Naive B cell (primary cell): ENCODE measurements at regions not wholly inside any gene's neighbourhood (a gene's known extent, or its start where the extent isn't known, plus 50 kb on each side); places are given as distances from the start of the nearest gene placed in this dataset.
"Not testable (repeated sequence)": the region's sequence is repeated elsewhere in the genome, so short reads cannot be mapped to it uniquely, and the experiment has no call there.

ENCODE experiments used
- ATAC-seq, 2 donors: fragments of 150-1000 bp; cut with Tn5 transposase; 2 replicates each; pipeline ENCODE4 v1.10.0; 2021; ENCODE audit warnings: low read depth in 2 of 2, mild to moderate bottlenecking in 2 of 2, moderate library complexity in 2 of 2
- DNase-seq: peaks from one replicate; pipeline ENCODE4 v3.0.0; 2022
- H3K27ac Mint-ChIP-seq, 6 donors: one replicate each; pipeline ENCODE4 v1.8.0; 2020 to 2022; ENCODE audit warnings: mild to moderate bottlenecking in 6 of 6, mixed read lengths in 6 of 6, moderate library complexity in 5 of 6, inconsistent platforms in 2 of 6
- H3K27me3 Mint-ChIP-seq, 3 donors: one replicate each; pipeline ENCODE4 v1.8.0; 2021 to 2022; ENCODE audit warnings: mixed read lengths in 3 of 3, mild to moderate bottlenecking in 1 of 3
- H3K36me3 Mint-ChIP-seq, 2 donors: one replicate each; pipeline ENCODE4 v1.8.0; 2020 to 2022; ENCODE audit warnings: mixed read lengths in 2 of 2, inconsistent platforms in 1 of 2, mild to moderate bottlenecking in 1 of 2
- H3K4me1 Mint-ChIP-seq, 3 donors: one replicate each; pipeline ENCODE4 v1.8.0; 2020 to 2022; ENCODE audit warnings: mixed read lengths in 3 of 3, inconsistent platforms in 1 of 3, mild to moderate bottlenecking in 1 of 3, moderate library complexity in 1 of 3
- H3K4me3 Mint-ChIP-seq, 8 donors: one replicate each; pipeline ENCODE4 v1.8.0; 2020 to 2022; ENCODE audit warnings: mild to moderate bottlenecking in 8 of 8, mixed read lengths in 8 of 8, moderate library complexity in 8 of 8, inconsistent platforms in 2 of 8
- H3K9me3 Mint-ChIP-seq, 7 donors: one replicate each; pipeline ENCODE4 v1.8.0; 2020 to 2022; ENCODE audit warnings: mixed read lengths in 7 of 7, mild to moderate bottlenecking in 5 of 7, inconsistent platforms in 2 of 7, moderate library complexity in 1 of 7

DNA sequence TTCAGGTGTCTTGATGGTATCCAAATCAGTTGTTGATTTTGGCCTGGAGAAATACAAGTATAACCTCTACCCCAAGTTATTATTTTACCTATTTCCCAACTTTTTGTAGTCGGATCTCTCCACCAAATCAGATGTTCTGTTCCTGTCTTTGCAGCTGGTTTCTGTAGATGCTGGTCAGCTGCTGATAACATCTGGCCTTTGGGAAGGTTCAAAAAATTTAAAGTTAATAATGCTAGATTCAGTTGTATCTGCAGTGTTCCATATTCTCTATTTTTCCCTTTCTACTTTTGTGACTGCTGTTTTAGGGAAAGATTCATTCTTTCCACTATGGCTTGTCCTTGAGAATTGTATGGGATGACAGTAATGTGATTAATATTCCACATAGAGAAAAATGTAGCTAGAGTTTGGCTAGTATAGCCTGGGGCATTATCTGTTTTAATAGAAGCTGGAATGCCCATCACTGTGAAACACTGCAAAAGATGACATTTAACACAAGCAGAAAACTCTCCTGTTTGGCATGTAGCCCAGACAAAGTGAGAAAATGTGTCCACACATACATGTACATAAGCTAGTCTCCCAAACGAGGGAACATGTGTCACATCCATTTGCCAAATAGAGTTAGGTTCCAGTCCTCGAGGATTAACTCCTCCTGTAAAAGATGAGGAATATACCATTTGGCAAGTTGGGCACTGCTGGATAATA, 99.2 kb downstream of the ZNF100 start:
- ATAC-seq, H3K27me3 Mint-ChIP-seq, H3K27ac Mint-ChIP-seq, DNase-seq, H3K36me3 Mint-ChIP-seq, H3K4me1 Mint-ChIP-seq: not testable (repeated sequence)
- peak overlapping the region in 1 of 8 donors; percentile 25 for H3K4me3 Mint-ChIP-seq
- H3K9me3 Mint-ChIP-seq: peaks cover 0 to 31% (median 12%) of the 10 kb centered on the region in 7 donors

DNA sequence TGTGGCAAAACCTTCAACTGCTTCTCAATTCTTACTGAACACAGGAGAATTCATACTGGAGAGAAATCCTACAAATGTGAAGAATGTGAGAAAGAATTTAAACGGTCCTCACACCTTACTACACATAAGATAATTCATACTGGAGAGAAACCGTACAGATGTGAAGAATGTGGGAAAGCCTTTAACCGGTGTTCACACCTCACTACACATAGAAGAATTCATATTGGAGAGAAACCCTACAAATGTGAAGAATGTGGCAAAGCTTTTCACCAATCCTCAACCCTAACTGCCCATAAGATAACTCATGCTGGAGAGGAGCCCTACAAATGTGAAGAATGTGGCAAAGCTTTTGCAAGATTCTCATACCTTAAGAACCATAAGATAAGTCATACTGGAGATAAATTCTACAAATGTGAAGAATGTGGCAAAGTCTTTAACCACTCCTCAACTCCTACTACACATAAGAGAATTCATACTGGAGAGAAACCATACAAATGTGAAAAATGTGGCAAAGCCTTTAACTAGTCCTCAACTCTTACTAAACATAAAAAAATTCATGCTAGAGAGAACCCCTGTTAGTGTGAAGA, 111.7 kb downstream of the ZNF100 start:
- DNase-seq (no peak), ATAC-seq (no peak)
- no peak overlapping the region for H3K4me3 Mint-ChIP-seq
- no peaks in the 10 kb centered on the region for H3K4me1 Mint-ChIP-seq
- no peak overlapping the region for H3K27ac Mint-ChIP-seq
- peaks cover 9 to 42% (median 36%) of the 10 kb centered on the region in 7 donors for H3K9me3 Mint-ChIP-seq
- no peaks in the 10 kb centered on the region for H3K27me3 Mint-ChIP-seq
- peaks cover 0 to 12% of the 10 kb centered on the region in 2 donors for H3K36me3 Mint-ChIP-seq

DNA sequence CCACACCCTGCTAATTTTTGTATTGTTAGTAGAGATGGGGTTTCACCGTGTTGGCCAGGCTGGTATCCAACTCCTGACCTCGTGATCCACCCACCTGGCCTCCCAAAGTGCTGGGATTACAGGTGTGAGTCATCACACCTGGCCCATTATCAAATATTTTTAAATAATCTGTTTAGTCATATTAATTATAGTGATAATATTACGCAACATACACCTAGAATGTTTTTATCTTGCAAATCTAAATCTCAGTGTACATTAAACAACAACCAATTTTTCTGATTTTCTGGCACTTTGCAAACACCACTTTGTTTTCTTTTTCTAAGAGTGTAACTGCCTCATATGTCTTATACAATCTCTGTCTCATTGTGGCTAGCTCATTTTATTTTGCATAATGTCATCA, 115.9 kb downstream of the ZNF100 start:
- not testable (repeated sequence) for H3K4me3 Mint-ChIP-seq, H3K27ac Mint-ChIP-seq, H3K4me1 Mint-ChIP-seq, DNase-seq, ATAC-seq, H3K27me3 Mint-ChIP-seq
- H3K36me3 Mint-ChIP-seq: peaks cover 0 to 12% of the 10 kb centered on the region in 2 donors
- H3K9me3 Mint-ChIP-seq: peaks cover 18 to 71% (median 46%) of the 10 kb centered on the region in 7 donors

DNA sequence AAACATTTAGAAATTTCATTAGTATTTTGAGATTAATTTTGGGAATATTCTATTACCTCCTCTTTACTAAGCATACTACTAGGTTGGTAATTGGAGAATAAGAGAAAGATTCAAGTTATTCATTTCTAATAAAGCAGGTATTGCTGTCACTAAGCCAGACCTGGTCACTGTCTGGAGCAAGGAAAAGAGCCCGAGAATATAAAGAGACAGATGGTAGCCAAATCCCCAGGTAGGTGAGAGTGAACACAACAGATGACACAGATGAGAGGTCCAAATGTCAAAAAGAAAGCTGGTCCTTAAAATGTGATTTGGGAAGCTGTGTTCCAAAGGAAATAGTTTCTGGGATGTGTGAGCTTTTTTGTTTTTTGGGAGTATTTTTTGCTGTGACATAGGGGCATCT, 128.6 kb downstream of the ZNF100 start:
- Mint-ChIP-seq H3K36me3 (no peaks in the 10 kb centered on the region), H3K9me3 (peaks cover 4 to 24% (median 12%) of the 10 kb centered on the region in 7 donors), H3K27me3 (no peaks in the 10 kb centered on the region), H3K4me3 (no peak overlapping the region), H3K4me1 (no peaks in the 10 kb centered on the region), H3K27ac (no peak overlapping the region)
- DNase-seq (no peak), ATAC-seq (no peak)

DNA sequence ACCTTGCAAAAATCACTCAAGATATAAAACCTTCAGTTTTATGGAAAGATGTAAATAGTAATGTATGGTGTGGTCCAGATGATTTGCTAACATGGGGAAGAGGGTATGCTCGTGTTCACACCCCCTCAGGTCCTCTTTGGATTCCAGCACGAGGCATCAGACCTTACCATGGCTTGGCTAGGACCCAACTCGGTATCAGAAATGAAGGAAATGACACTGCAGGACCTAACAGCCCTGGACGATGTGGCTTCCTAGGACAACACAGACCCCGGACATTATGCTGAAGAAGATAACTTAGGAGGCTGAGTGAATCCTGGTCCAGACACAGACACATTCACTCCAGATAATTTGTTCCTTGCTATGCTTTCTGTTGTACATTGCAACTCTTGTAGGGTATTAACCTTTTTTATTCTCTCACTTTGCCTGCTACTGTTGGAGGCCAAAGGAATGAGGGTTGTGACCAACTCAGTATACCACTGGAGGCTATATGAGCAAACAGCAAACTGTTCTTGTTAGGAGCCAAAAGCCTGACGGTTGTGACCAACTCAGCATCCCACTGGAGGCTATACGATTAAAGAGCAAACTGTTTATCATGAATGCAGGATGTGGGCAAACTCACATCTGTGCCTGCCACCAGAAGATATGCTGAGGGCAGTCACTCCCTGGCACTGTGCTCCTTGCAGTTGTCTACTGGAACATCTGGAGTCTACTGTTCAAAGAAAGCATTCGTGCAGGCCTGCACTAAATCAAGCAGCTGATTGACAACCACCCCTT, 121.7 kb downstream of the ZNF429 start:
- peaks cover 3 to 16% (median 5%) of the 10 kb centered on the region in 7 donors for H3K9me3 Mint-ChIP-seq
- no peak overlapping the region for H3K4me3 Mint-ChIP-seq

DNA sequence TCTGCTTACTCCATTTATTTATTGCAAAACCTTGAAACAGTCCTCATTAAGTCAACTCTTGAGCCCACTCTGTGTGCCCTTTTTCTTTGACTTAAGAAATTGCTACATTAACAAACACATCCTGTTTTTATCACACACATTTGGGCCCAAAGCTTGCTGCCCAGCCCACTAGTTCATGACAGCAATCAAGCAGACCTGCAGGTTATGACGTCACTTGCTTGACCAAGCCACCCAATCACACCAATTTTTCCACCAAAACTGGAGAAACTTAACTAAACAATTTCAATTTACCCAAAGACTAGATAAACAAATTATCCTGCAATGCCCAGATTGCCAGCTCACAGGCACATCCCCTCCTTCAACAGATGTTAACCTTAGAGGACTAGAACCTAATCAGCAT, 120.7 kb downstream of the ZNF429 start:
- no peaks in the 10 kb centered on the region for H3K4me1 Mint-ChIP-seq
- H3K36me3 Mint-ChIP-seq: no peaks in the 10 kb centered on the region
- no peak for DNase-seq
- H3K4me3 Mint-ChIP-seq: no peak overlapping the region
- peaks cover 3 to 17% (median 8%) of the 10 kb centered on the region in 7 donors for H3K9me3 Mint-ChIP-seq
- no peak for ATAC-seq
- peaks cover 0 to 9% (median 3%) of the 10 kb centered on the region in 3 donors for H3K27me3 Mint-ChIP-seq
- no peak overlapping the region for H3K27ac Mint-ChIP-seq

More for the DNA sequence above, 121.7 kb downstream of the ZNF429 start:
- Mint-ChIP-seq H3K27ac (peak overlapping the region in 1 of 6 donors; percentile 18), H3K27me3 (peaks cover 0 to 9% (median 3%) of the 10 kb centered on the region in 3 donors), H3K4me1 (no peaks in the 10 kb centered on the region), H3K36me3 (no peaks in the 10 kb centered on the region)
- ATAC-seq (no peak), DNase-seq (no peak)

DNA sequence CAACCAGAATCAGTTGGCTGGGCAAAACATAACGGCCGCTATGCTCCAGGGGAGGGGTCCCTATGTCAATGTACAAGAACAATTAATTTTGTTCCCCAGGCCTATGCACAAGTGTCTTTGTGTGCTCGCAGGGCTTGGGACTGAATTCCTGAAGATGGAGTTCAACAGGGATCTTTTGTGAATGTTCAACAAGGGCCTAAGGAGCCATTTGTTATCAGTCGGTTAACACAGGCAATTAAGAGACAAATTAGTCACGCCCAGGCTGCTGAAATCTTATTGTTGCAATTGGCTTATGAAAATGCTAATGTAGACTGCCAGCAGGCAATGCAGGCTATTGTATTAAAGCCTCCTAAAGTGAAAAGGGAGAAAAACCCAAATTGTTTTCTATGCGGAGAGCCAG, 117.5 kb downstream of the ZNF429 start:
- H3K36me3 Mint-ChIP-seq: no peaks in the 10 kb centered on the region
- H3K9me3 Mint-ChIP-seq: peaks cover 0 to 21% (median 3%) of the 10 kb centered on the region in 7 donors
- H3K27me3 Mint-ChIP-seq: peaks cover 0 to 3% (median 0%) of the 10 kb centered on the region in 3 donors
- H3K4me3 Mint-ChIP-seq: no peak overlapping the region
- no peak overlapping the region for H3K27ac Mint-ChIP-seq
- DNase-seq (no peak), ATAC-seq (no peak)
- no peaks in the 10 kb centered on the region for H3K4me1 Mint-ChIP-seq

DNA sequence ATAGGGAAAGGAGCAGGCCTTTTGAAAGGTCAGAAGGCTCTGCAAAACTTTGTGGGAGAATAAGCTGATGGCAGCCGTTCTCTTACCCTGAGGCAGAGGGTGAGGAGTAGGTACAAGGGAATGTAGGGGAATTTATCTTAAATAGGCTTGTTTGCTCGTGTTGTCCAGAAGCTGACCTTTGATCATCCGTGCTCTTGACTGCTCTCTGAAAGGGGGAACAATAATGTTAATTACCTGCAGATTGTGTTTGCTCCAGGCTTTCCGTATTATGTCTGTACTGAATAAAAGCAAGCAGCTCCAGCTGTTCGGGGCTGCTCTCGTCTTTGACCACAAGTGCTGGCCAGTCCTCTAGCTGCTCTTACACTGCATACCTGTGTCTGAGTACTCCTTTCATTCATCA, 116.3 kb downstream of the ZNF429 start:
- Mint-ChIP-seq H3K4me3 (no peak overlapping the region), H3K27ac (peak overlapping the region in 1 of 6 donors; percentile 39), H3K9me3 (peaks cover 0 to 23% (median 3%) of the 10 kb centered on the region in 7 donors), H3K4me1 (no peaks in the 10 kb centered on the region), H3K36me3 (no peaks in the 10 kb centered on the region), H3K27me3 (peaks cover 0 to 3% (median 0%) of the 10 kb centered on the region in 3 donors)
- ATAC-seq (no peak), DNase-seq (no peak)

DNA sequence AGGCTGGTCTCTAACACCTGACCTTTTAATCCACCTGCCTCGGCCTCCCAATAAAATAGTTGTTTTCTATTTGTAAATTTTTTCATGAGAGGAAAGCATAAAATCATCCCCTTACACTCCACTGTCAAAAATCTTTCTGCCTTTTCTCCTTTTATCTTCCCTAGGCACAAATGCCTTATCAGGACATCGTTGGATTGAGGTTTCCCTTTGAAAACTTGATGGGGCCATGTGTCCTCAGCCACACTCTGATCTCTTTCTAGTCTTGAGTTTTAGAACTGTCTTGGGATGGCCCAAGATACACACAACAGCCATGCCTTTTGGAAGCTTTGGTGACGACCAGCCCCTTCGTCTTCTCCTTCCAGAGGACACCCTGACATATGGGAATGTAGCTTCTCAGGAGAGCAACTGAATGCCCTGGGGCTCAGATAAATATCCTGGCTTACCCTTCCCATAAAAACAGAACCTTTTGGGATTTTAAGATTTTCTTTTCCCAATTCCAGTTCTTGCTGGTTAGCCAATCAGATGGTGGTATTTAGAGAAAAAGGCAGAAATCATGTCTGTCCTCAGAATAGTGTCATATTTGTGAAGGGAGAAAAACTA, 112.4 kb downstream of the ZNF429 start:
- ATAC-seq (no peak), DNase-seq (no peak)
- Mint-ChIP-seq H3K9me3 (peaks cover 0 to 20% (median 4%) of the 10 kb centered on the region in 7 donors), H3K36me3 (no peaks in the 10 kb centered on the region), H3K27ac (no peak overlapping the region), H3K4me3 (no peak overlapping the region), H3K27me3 (no peaks in the 10 kb centered on the region), H3K4me1 (no peaks in the 10 kb centered on the region)

DNA sequence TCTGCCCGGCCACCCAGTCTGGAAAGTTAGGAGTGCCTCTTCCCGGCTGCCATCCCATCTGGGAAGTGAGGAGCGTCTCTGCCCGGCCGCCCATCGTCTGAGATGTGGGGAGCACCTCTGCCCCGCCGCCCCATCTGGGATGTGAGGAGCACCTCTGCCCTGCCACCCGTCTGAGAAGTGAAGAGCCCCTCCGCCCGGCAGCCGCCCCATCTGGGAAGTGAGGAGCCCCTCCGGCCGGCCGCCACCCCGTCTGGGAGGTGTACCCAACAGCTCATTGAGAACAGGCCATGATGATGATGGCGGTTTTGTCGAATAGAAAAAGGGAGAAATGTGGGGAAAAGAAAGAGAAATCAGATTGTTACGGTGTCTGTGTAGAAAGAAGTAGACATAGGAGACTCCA, 109.4 kb downstream of the ZNF429 start:
- not testable (repeated sequence) for DNase-seq, H3K4me3 Mint-ChIP-seq, H3K27me3 Mint-ChIP-seq, H3K27ac Mint-ChIP-seq, H3K36me3 Mint-ChIP-seq, H3K4me1 Mint-ChIP-seq, ATAC-seq
- H3K9me3 Mint-ChIP-seq: peaks cover 0 to 16% (median 3%) of the 10 kb centered on the region in 7 donors

DNA sequence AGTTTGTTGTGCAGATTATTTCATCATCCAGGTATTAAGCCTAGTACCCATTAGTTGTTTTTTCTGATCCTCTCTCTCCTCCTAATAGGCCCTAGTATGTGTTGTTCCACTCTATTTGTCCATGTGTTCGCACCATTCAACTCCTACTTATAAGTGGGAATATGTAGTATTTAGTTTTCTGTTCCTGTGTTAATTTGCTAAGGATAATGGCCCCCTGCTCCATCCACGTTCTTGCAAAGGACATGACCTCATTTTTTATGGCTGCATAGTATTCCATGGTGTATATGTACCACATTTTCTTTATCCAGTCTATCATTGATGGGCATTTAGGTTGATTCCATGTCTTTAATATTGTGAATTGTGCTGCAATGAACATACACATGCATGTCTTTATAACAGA, 107.8 kb downstream of the ZNF429 start:
- H3K4me3 Mint-ChIP-seq, H3K4me1 Mint-ChIP-seq, H3K36me3 Mint-ChIP-seq, H3K27ac Mint-ChIP-seq, ATAC-seq, H3K27me3 Mint-ChIP-seq, DNase-seq: not testable (repeated sequence)
- peaks cover 0 to 13% (median 3%) of the 10 kb centered on the region in 7 donors for H3K9me3 Mint-ChIP-seq

DNA sequence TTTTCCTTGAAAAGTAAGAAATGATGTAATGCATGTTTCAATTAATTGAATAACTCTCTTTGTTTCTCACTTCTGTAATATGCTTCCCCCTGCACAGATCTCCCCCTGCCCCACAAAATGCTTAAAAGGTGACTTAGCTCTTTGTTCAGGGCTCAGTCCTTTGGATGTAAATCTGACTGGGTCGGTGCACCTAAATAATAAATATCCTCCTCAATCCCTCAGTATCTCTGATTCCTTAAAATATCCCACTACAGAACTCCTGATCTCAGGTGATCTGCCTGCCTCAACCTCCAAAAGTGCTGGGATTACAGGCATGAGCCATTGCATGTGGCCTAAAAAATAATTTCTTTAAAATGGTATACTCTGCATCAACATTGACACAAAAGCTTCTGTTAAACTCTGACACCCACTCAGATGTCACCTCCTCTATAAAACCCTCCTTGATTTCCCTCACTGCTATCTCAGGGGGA, 107.0 kb downstream of the ZNF429 start:
- Mint-ChIP-seq H3K4me1 (no peaks in the 10 kb centered on the region), H3K36me3 (no peaks in the 10 kb centered on the region), H3K27me3 (peaks cover 0 to 3% (median 0%) of the 10 kb centered on the region in 3 donors), H3K4me3 (no peak overlapping the region), H3K27ac (no peak overlapping the region), H3K9me3 (peaks cover 0 to 11% (median 3%) of the 10 kb centered on the region in 7 donors)
- ATAC-seq (no peak), DNase-seq (no peak)

DNA sequence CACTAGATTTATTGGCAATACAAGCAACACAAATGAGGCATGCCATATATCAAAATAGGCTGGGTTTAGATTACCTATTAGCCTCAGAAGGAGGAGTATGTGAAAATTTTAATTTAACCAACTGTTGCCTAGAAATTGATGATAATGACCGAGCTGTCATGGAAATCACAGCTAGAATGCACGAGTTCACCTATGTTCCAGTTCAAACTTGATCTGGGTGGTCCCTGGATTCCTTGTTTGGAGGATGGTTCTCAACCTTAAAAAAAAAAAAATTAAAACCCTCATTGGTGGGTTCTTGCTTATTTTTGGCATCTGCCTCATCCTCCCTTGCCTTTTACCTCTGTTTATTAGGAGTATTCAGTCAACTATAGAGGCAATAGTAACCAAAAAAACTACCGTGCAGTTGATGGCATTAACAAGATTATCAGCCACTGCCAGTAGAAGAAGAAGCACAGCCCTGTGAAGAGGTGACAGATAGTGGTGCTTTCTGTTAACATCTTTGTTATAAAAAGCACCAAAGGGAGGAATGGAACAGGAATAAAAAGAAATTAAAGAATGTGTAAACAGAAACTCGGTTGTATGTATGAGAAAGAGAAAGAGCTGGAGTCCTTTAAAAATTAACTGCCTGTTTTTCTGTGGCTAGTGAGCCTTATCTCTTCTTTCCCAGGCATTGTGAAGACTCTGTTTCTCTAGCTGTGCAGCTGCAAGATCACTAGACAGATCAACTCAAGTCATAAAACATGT, 106.4 kb downstream of the ZNF429 start:
- no peak for DNase-seq

More for the DNA sequence above, 106.4 kb downstream of the ZNF429 start:
- Mint-ChIP-seq H3K9me3 (peaks cover 0 to 7% (median 3%) of the 10 kb centered on the region in 7 donors), H3K36me3 (no peaks in the 10 kb centered on the region), H3K27ac (no peak overlapping the region), H3K4me3 (no peak overlapping the region), H3K4me1 (no peaks in the 10 kb centered on the region), H3K27me3 (peaks cover 0 to 3% (median 0%) of the 10 kb centered on the region in 3 donors)
- no peak for ATAC-seq
